ENCODE measurements at regions not wholly inside any gene's neighbourhood (a gene's known extent, or its start where the extent isn't known, plus 50 kb on each side); places are given as distances from the start of the nearest gene placed in this dataset.

DNA sequence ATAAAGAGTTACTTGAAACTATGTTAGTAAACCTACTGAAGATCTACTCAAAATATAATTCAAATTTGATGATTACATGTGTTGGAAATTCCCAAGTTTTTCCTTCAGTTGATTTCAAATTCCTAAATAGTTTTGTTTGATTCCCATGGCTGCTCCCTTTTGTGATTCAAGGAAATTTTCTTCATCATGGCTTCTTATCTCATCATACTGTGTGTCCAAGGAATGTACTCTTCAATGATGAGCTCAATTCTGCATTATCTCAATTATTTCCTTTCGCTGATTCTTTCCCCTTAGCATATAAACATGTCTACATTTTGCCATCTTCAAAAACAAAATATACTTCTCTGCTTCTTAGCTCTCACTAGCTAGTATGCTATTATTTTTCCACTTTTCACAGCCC, 460.4 kb upstream of the NAALADL2 start:
- no peaks in the 10 kb centered on the region for H3K27me3 Mint-ChIP-seq (ENCODE audit: low read depth in 3 of 3)
- 89% methylated on average over 1 of the region's 1 CpG for WGBS (ENCODE audit: insufficient coverage)
- Histone ChIP-seq H3K4me1 (ENCODE audit: control insufficient read depth in 1 of 2, insufficient read depth in 2 of 2, low read length in 2 of 2) (no peaks in the 10 kb centered on the region), H3K36me3 (replicated peaks in 1 of 2; ENCODE audit: control insufficient read depth in 1 of 2, insufficient read depth in 2 of 2, low read length in 2 of 2) (no peaks in the 10 kb centered on the region), H3K9ac (ENCODE audit: insufficient read depth, low read length, poor library complexity, severe bottlenecking) (no peak overlapping the region), H3K4me2 (replicated peaks; ENCODE audit: extremely low read depth, low read length, poor library complexity, severe bottlenecking) (no peak overlapping the region), H3K27ac (ENCODE audit: low read depth in 1 of 2, low read length in 2 of 2) (no peak overlapping the region), H3K79me2 (ENCODE audit: insufficient read depth, low read length) (no peaks in the 10 kb centered on the region), H3K27me3 (ENCODE audit: control insufficient read depth in 2 of 2, insufficient read depth in 2 of 2, low read length in 2 of 2) (no peaks in the 10 kb centered on the region), H4K20me1 (ENCODE audit: insufficient read depth, low read length) (no peaks in the 10 kb centered on the region), H3K9me3 (replicated peaks in 1 of 2; ENCODE audit: control insufficient read depth in 1 of 2, insufficient read depth in 1 of 2, low read length in 2 of 2) (no peaks in the 10 kb centered on the region), H3K4me3 (replicated peaks in 1 of 3; ENCODE audit: low read depth in 2 of 3, low read length in 3 of 3) (no peak overlapping the region), H2AFZ (ENCODE audit: insufficient read depth, low read depth, low read length, poor library complexity, severe bottlenecking) (no peak overlapping the region)
- intact Hi-C loops (cut with micrococcal nuclease): no loop called here
- no peaks in the 10 kb centered on the region for H3K36me3 Mint-ChIP-seq
- H3K4me1 Mint-ChIP-seq: peaks cover 3% of the 10 kb centered on the region
- no peak overlapping the region for H3K4me3 Mint-ChIP-seq
- H3K27ac Mint-ChIP-seq: no peak overlapping the region
- peaks cover 0 to 10% (median 3%) of the 10 kb centered on the region in 7 donors for H3K9me3 Mint-ChIP-seq
- TF ChIP-seq, protein P1, sequence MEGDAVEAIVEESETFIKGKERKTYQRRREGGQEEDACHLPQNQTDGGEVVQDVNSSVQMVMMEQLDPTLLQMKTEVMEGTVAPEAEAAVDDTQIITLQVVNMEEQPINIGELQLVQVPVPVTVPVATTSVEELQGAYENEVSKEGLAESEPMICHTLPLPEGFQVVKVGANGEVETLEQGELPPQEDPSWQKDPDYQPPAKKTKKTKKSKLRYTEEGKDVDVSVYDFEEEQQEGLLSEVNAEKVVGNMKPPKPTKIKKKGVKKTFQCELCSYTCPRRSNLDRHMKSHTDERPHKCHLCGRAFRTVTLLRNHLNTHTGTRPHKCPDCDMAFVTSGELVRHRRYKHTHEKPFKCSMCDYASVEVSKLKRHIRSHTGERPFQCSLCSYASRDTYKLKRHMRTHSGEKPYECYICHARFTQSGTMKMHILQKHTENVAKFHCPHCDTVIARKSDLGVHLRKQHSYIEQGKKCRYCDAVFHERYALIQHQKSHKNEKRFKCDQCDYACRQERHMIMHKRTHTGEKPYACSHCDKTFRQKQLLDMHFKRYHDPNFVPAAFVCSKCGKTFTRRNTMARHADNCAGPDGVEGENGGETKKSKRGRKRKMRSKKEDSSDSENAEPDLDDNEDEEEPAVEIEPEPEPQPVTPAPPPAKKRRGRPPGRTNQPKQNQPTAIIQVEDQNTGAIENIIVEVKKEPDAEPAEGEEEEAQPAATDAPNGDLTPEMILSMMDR (IDR thresholded peaks at IDR 0.05): no peak
- DNase-seq: no peak

GRCh38 chr3:174403831-174404230, 455.3 kb upstream of the NAALADL2 start:
- Histone ChIP-seq H3K36me3 (replicated peaks in 1 of 2; ENCODE audit: control insufficient read depth in 1 of 2, insufficient read depth in 2 of 2, low read length in 2 of 2) (no peaks in the 10 kb centered on the region), H3K4me1 (ENCODE audit: control insufficient read depth in 1 of 2, insufficient read depth in 2 of 2, low read length in 2 of 2) (no peaks in the 10 kb centered on the region), H3K79me2 (ENCODE audit: insufficient read depth, low read length) (no peaks in the 10 kb centered on the region), H3K4me3 (replicated peaks in 1 of 3; ENCODE audit: low read depth in 2 of 3, low read length in 3 of 3) (no peak overlapping the region), H3K27me3 (ENCODE audit: control insufficient read depth in 2 of 2, insufficient read depth in 2 of 2, low read length in 2 of 2) (no peaks in the 10 kb centered on the region), H4K20me1 (ENCODE audit: insufficient read depth, low read length) (no peaks in the 10 kb centered on the region), H3K9me3 (replicated peaks in 1 of 2; ENCODE audit: control insufficient read depth in 1 of 2, insufficient read depth in 1 of 2, low read length in 2 of 2) (no peaks in the 10 kb centered on the region), H3K4me2 (replicated peaks; ENCODE audit: extremely low read depth, low read length, poor library complexity, severe bottlenecking) (no peak overlapping the region), H2AFZ (ENCODE audit: insufficient read depth, low read depth, low read length, poor library complexity, severe bottlenecking) (no peak overlapping the region), H3K9ac (ENCODE audit: insufficient read depth, low read length, poor library complexity, severe bottlenecking) (no peak overlapping the region), H3K27ac (ENCODE audit: low read depth in 1 of 2, low read length in 2 of 2) (no peak overlapping the region)
- Mint-ChIP-seq H3K4me3 (no peak overlapping the region), H3K36me3 (no peaks in the 10 kb centered on the region), H3K9me3 (peaks cover 0 to 10% (median 3%) of the 10 kb centered on the region in 7 donors), H3K27ac (no peak overlapping the region), H3K27me3 (ENCODE audit: low read depth in 3 of 3) (peaks cover 0 to 6% (median 3%) of the 10 kb centered on the region in 3 donors), H3K4me1 (no peaks in the 10 kb centered on the region)
- TF ChIP-seq, protein P1 (IDR thresholded peaks at IDR 0.05): no peak
- DNase-seq: no peak
- intact Hi-C loops (cut with micrococcal nuclease): no loop called here
